GM21381 (cell line): ENCODE measurements at regions not wholly inside any gene's neighbourhood (a gene's known extent, or its start where the extent isn't known, plus 50 kb on each side); places are given as distances from the start of the nearest gene placed in this dataset.

ENCODE experiments used
- ATAC-seq: cut with Tn5 transposase; IDR thresholded peaks from one replicate; pipeline ENCODE4 v1.9.1; 2021; ENCODE audit warnings: mild to moderate bottlenecking, moderate library complexity; ENCODE audit not compliant: unreplicated experiment

DNA sequence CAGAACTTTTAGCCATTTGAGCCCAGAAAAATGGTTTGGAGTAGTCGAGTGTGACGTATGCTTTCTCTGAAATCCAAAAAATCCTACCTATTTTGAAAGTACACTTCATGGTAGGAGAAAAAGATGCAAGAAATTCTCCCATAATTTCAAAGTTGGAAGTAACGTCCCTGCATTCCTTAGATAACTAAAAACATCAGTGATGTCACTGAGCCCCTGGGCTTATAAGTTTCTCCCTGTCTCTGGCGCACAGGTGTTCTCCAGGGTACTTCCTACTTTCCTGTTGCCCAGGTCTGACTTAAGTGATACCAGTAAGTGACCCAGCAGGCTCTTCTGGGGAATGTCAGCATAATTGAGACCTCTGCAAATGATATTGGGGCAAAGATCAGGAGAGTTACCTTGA lies 90.5 kb upstream of the WDR1 start:
- no peak for ATAC-seq

DNA sequence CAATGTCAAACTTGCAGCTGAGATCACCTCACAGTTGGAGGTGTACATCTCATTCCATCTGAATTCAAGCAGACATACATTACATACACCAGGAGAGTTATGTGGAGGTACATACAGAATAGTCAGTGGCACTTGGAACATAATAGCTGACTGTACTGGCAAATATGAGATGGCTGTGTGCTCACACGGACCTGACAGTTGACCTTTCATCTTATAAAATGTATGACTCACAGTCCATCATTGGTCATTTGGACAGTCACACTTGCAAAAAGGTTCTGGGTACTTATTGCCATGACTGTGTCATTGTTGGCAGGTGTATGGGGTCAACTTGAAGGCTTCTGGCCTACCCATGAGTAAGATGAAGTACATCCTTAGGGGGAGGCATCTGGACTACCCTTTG lies 88.6 kb upstream of the WDR1 start:
- no peak for ATAC-seq

DNA sequence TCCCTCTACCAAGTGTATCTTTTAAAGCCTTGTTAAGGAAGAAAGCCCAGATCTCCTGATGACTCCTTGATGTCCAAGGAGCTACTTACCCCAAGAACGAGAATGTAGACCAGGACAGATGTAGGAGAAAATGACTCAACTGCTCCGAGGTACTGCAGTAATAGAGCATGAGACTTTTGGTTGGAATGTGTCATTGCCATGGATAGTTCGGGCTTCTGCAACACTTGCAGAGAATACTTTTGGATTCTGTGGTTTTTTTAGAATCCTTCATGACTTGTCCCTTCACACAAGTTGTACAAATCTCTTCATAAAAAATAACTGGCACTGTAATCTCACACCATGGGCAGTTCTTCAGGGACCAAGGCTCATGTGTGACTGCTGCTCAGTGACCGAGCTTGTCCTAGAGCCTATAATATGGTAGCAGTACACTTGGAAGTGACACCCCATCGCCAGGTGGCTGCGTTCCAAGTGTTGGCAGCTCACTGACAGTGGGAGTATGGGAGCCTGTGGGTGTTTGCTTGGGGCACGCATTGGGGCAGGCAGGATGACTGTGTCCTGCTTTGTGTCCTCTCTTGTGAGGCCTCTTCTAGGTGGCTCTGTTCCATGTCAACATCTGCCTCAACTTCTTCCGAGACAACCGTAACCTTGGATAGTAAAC lies 87.9 kb upstream of the WDR1 start:
- no peak for ATAC-seq

DNA sequence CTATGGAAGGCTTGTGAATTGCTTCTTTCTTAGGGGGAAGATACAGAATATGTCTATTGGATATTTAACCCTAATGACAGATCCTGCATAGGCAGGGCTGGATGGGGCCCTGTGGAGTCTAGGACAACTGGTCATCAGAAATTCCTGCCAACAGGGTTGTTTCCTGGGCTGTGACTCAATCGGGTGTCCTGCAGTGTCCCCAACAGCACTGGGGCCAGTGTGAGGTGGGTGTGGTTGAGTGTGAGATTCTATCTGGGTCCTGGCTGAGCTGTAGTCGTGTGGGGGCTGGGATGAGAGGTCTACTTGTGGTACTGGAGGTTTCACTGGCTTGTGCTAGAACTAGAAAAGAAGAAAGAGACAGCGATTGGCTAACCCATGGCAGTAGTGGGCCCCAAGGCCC lies 87.3 kb upstream of the WDR1 start:
- no peak for ATAC-seq

DNA sequence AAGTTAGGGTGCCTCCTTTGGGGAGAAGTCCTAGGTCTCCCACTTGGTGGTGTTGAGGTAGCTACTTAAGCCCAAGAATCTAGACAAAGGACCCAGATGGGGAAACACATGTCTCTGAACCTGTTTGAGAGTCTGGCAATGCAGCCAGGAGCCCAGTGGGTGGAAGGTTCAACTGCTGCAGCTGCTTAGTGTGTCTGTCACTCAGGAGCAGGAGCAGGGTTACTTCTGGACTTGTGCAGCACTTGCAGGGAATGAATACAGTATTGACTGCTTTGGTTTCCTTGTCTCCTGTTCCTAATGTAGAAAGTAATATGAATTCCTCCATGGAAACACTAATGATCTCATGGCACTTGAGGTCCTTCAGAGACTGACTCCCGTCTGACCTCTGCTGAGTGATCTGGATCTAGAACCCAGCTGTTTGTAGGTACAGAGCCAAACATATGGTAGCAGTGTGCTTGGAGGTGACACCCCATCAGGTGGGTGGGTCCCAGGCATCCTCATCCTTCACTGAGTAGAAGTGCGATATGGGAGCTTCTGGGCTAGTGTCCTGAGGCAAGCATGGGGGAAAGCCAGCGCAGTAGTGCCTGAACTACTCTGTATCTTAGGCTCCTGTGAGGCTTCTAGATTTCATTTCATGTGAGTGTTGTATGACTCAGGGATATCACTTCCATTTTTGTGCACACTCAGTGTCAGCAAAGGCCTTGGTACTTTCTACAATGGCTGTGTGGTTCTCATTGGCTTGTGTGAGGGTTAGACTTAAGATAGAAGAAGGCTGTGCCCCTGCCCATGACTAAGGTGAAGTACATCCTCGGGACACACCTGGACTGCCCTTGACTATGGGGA lies 85.0 kb upstream of the WDR1 start:
- no peak for ATAC-seq

DNA sequence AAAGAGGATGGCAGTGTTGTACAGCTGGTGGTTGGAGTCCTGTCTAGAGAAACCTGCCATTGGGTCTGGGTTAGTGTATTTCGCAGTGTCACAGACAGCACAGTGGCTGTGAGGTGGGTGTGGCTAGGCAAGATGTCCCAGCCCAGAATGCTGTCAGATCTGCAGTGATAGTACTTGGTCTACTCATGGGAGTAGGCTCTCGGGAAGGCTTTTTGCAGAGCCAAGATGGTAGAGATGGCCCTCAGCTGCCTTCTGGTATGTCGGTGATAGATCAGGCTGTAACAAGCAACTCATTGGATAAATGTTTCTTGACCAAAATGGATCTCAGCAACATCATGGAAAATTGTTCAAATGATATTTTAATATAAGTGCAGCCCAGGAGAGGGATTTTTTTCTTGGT lies 84.3 kb upstream of the WDR1 start:
- ATAC-seq: no peak

DNA sequence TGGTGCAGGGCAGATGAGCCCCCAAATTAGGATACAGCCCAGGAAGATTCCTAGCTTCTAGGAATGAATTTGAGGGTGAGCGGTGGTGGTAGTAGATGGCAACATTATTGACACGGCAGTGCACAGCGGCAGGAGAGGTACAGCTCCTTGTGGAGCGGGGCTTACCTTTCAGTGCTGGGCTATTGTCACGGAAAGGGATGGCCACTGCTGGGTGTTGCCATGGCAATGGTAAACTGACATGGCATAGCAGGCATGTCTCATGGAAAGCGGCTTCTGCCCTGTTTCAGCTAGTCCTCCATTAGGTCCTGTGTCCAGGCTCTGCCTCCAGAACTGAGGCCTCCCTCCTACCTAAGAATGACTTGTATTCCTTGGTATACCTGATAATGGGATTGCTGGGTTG lies 81.8 kb upstream of the WDR1 start:
- ATAC-seq: no peak

DNA sequence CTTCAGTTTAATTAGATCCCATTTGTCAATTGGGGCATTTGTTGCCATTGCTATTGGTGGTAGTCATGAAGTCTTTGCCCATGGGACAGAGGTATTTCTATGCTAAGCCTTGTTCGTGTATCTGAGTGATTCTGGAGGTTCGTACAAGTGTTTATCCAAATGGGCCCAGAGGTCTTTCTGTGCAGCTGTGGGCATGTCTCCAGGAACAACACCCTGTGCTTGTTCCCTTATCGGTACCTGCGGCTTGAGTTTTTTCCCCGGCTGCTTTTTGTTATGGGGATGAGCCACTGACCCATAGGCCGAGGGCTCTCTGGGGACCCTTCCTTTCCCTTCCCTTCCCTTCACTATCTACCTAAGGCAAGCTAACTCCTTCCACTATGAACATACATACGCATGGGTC lies 81.4 kb upstream of the WDR1 start:
- ATAC-seq: no peak

DNA sequence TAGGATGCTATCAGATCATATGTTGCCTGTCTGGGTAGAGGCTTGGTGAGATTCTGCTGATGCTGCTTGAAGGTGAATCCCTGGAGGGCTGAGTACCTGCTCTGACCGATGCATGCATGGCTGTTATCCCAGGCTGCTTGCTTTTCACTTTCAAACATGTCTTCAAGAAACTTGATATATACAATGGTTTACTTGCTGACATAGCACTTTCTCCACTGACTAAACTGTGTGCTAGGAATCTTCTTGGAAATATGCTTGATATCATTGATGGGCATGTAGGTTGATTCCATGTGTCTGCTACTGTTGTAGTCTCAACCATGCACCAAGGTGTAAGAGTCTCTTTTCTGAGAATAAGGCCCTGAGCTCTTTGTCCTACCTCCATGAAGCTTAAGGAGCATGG lies 79.6 kb upstream of the WDR1 start:
- no peak for ATAC-seq

DNA sequence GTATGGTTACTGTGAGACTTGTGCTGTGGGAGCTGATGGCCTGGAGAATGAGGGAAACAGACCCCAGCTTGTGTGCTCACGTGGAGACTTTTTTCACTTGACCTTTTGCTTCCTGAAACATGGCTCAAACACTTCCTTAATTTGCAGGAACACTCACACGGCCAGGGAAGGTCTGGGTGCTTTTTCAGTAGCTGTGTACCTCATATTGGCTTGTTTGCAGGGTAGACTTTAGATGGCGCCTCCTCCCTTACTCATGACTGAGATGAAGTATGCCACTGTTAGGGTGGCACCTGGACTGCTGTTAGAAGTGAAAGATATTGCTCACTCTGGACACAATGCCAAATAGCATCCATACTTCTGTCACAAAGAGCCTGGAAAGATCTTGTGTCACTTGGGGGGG lies 75.7 kb upstream of the WDR1 start:
- no peak for ATAC-seq

DNA sequence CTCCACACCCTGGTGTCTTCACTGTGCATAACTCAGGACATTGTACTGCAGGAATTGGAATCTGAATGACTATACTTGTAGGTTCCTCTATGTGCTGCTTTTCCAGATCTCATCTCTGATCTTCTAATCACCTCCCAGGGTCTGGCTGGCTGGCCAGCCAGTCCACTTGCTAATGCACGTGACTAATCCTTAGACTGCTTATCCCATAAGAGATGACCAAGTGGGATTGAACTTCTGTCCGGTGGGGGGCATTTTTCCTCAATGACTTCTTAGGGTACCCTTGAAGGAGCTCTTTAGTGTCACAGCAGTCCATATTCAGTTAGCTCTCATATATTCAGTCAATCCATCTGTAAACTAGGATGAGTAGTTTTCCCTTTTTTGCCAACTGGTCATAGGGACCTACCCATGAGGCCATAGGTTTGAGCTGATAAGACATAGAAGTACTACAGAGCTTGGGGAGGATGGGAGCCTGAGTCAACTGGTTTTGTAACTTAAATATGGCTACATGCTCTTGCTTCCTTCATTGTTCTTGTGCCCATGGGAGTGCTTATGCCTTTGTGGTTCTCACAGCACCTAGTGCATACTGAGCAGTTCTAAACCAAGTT lies 71.9 kb upstream of the WDR1 start:
- ATAC-seq: no peak

DNA sequence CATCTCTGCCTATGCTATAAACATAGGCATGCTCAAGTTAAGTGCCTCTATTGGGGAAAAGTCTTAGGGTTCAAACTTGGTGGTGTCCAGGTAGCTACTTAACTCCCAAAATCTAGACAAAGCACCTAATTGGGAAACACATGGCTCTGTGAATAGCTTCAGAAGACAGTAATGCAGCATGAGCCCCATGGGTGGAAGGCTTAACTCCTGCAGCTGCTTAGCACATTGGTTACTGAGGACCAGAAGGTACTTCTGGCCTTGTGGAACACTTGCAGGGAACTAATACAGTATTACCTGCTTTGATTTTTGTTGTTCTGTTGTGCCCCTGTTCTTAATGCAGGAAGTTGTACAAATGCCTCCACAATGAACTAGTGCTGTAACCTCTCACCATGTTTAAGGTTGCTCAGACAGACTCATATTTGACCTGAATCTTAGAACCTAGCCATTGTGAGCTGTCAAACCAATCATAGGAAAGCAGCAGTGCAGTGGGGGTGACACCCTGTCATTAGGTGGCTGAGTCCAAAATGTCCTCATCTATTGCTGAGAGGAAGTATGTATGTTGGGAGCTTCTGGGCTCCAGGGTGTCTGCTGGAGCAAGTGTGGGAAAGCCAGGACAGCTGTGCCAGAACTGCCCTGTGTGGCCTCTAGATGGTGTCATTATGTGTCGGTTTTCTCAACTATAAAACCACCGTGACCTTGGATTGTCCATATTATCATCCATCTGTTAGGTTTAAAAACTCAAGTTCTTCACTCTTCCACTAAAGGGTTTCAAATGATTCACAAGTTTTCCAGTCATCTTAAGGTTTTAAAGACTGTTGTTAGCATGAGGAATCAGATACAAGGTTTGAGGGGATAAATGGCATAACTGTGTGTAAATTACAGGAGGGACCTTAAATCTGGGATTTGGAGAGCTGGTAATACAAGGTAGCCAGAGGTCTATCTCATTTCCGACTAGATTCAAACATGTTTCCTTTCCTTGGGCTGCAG lies 69.9 kb upstream of the WDR1 start:
- ATAC-seq: no peak

DNA sequence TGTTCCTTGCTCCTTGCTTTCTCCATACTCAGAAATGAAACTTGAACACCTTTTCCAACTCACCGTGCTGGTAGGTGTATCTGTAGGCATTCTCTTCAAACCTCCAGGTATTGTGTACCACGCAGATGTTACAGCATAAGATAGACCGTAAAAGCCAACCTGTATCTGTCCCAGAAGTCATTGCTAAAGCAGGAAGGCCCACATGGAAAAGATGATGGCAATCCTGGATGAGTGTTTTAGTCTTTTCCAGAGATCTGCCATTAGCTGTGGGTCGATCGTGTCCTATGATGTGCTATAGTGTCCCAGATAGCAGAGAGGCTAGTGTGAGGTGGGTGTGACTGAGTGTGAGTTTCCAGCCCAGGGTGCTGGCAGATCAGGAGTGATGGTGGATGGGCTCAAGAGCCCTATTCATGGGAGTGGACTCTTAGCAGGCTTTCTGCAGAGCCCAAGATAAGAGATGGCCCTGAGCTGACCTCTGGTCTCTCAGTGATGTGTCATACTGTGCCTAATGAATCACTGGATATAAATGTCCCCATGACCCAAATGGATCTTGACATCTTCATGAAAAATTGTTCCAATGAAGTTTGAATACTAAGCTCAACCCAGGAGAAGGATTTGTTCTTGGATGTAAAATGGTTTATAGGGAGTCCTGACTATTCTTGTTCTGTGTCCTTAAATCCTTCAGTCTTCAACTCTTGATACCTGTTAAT lies 69.1 kb upstream of the WDR1 start:
- no peak for ATAC-seq

DNA sequence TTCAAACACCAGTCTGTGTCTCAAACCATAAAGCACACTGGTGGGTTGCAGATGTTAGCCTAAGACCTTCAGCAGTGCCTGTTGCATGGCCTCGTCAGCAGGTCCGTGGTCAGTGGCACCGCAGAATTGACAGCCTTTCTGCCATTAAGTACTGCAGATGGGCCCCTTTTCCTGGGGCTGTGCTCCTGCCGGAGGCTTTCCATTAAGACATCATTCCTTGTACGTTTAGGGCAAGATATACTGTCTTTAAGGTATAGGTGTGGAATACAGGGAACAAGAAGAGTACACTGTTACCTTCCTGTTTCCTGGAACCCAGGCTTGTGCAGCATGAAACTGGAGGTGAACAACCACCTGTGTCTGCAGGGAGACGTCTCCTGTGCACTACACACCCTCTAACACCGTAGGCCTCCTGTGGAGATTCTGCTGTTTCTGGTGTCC lies 67.9 kb upstream of the WDR1 start:
- no peak for ATAC-seq

DNA sequence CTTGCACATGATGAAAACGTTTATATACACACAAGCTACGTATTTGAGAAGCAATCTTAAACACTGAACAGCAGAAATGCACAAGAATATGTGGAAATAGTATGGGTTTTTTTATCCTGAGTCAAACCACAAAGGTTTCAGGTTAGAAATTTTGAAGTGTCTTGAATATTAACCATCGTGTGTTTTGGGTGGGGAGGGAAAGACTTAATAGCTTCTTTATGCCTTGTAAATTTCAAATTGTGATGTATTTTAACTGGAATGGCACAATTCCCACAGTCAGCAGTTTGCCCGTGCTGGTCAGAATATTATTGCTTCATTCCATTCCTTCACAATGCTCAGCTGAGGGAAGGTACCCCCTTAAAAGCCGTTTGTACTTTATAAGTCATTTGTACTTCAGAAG lies 67.4 kb upstream of the WDR1 start:
- ATAC-seq: no peak

DNA sequence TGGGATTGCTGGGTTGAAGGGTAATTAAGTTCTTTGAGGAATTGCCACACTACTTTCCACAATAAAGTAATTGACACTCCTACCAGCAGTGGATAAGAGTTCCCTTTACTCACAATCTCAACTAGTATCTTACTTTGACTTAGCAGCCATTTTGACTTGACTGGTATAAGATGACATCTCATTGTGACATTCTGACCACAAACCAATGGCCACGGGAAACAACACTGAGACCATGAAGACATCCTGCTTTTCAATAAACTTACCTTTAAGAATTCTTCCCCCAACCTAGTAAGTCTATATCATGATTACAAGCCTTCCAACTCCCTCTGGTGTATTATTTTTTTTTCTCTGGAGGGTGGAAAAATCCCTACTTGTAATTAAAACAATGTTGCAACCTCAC lies 66.9 kb upstream of the WDR1 start:
- no peak for ATAC-seq

DNA sequence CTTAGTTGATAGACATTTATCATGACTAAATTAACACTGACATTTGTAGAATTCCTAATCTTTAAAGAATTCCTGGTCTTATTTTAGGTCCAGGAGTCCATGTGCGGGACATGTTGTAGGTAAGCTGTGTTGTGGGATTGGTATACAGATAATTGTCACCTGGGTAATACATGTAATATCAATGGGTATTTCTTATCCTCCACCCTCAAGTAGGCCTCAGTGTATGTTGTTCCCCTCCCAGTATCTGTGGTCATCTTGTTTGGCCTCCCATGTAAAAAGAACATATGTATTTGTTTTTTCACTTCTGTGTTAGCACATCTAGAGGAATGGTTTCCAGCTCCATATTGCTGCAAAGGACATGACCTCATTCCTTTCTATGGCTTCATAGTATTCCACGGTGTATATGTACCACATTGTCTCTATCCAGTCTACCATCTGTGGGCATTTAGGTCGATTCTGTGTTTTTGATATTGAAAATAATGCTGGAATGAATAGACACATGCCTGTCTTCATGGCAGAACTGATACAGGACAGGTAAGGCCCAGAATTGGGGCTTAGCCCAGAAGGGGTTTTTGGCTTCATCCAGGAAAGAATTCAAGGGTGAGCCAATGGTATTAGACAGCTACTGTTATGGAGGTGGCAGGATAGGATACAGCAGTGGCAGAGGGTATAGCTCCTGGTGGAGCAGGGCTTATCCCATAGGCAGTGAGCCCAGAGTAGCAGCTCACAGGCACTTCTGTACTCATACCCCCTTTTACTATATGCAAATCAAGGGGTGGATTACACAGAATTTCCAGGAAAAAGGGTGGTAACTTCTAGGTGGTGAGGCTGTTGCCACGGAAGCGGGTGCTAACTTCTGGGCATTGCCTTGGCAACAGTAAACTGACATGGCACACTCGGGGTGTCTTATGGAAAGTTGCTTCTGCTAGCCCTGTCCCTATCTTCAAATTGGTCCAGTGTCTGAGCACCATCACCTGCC lies 66.1 kb upstream of the WDR1 start:
- no peak for ATAC-seq

DNA sequence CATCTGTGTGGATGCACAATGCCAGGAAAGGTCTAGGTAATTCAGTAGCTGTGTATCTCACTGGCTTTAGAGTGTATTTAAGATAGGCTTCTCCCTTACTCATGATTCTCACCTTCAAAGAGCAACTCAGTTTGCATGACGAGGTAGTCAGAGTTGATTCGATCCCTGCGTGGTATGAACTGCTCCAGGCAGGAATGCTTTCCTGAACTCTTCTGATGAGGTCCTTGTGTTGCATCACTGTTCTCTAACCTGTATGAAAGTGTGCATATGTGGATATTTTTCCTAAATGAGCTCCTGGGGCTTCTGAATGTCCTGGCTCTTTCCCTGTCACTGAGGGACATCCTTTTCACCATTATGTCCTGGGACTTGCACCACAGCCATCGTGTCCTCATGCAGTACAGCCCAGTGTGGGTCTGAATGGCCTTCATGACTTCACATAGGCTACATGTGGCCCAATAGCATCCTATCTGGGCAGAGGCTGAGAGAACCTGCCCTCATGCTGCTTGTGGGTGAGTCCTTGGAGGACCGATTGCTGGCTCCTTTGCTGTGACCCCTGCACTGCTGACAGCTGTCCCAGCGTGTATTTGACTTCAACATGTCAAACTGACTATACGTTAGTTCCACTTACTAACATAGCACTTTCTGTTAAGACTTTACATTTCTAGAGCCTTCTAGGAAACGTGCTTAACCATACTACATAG lies 65.3 kb upstream of the WDR1 start:
- ATAC-seq: no peak
